Tibial nerve (tissue), 4 donors: ENCODE measurements at regions not wholly inside any gene's neighbourhood (a gene's known extent, or its start where the extent isn't known, plus 50 kb on each side); places are given as distances from the start of the nearest gene placed in this dataset.

Experiments used
- CTCF ChIP-seq, 5 experiments: fragments of 200-600 bp in 3 of 5; fragments of 450-650 bp in 2 of 5; sonication (generic) in 3 of 5; IDR thresholded peaks; one replicate each; pipeline ENCODE4 v1.5.1; 2016 to 2019; ENCODE audit warnings: antibody characterized with exemption in 5 of 5, mild to moderate bottlenecking in 3 of 5, moderate library complexity in 2 of 5
- EP300 ChIP-seq, 2 donors: sonication (generic); formaldehyde crosslinking; IDR thresholded peaks; one replicate each; pipeline ENCODE4 v1.6.1; 2017; ENCODE audit warnings: antibody characterized with exemption in 2 of 2, mild to moderate bottlenecking in 1 of 2
- POLR2A ChIP-seq, 2 donors: fragments of 450-650 bp; IDR thresholded peaks; one replicate each; pipeline ENCODE4 v1.6.1; 2017; ENCODE audit warnings: antibody characterized with exemption in 2 of 2, mild to moderate bottlenecking in 2 of 2, moderate library complexity in 2 of 2

GRCh38 chr18:76572518-76573247 is 77.6 kb upstream of the ZNF516 start:
- TF ChIP-seq CTCF (IDR thresholded peaks at IDR 0.05), result no peak
- no peak for TF ChIP-seq EP300 (IDR thresholded peaks at IDR 0.05)
- TF ChIP-seq POLR2A (IDR thresholded peaks at IDR 0.05), result no peak
